ENCODE measurements at regions not wholly inside any gene's neighbourhood (a gene's known extent, or its start where the extent isn't known, plus 50 kb on each side); places are given as distances from the start of the nearest gene placed in this dataset.

DNA sequence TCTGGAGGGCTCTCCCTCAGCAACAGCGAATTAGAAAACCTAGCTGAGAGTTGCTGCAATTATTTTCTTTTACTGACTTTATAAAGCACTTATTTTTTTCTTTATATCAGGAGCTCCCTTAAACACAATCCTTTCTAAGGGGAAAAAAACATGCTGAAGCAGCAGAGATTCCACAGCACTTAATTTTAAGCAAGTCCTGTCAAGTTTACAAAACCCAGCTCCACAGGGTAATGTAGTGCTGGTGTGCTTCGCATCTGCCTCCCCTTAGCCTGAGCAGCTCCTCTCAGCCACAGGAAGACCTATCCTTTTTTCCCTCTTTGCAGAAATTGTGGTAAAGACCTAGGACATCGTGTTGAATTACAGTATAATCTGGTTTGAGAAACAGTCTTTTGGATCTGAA lies 208.1 kb upstream of the SYNDIG1 start:
- DNase-seq (ENCODE audit: low read depth) = no peak

- DNase-seq (ENCODE audit: low read depth) = no peak
Observed at GRCh38 chr20:24257171-24257570, 212.3 kb upstream of the SYNDIG1 start.

- DNase-seq (ENCODE audit: low read depth) = no peak
Observed at GRCh38 chr20:24256307-24256706, 213.1 kb upstream of the SYNDIG1 start.

DNA sequence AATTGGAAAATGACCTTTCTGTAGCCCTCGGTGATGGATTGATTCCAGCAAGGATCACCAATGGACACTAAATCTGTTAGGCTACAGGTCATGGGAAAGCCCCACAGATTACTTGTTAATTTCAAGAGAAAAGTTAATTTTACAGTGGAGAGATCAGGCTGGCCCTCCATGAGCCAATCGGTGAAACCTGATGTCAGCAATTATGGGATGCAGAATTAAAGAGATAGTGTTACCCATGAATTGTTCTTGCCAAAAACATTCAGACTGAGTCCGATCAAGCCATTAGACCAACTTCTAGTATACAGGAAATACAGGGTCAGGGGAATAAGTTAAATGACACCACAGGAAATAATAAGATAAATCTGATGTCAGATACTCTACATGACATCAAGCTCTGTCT lies 214.9 kb upstream of the SYNDIG1 start:
- no peak for DNase-seq (ENCODE audit: low read depth)

GRCh38 chr20:24253321-24253720 lies 216.1 kb upstream of the SYNDIG1 start:
- no peak for DNase-seq (ENCODE audit: low read depth)

DNA sequence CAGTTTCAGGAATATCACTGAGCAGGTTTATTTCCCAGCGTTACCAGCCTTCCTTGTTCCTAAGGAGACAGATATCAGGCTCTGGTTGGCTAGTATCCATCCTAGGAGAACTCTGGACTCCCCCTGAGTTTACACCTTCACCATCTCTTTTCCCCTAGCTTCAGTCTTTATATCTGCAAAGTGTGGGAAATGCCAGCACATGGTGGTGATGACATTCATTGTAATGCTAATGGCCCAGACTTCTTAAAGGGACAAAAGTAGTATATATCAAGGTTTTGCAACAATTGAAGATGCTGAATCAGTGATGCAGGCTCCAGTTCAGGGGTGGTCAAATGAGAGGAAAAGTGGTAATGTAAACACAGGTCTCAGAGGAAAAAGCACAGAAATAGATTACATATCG lies 224.3 kb upstream of the SYNDIG1 start:
- DNase-seq (ENCODE audit: low read depth) = no peak

- no peak for DNase-seq (ENCODE audit: low read depth)
Observed at GRCh38 chr20:24242763-24243162, 226.7 kb upstream of the SYNDIG1 start.

DNA sequence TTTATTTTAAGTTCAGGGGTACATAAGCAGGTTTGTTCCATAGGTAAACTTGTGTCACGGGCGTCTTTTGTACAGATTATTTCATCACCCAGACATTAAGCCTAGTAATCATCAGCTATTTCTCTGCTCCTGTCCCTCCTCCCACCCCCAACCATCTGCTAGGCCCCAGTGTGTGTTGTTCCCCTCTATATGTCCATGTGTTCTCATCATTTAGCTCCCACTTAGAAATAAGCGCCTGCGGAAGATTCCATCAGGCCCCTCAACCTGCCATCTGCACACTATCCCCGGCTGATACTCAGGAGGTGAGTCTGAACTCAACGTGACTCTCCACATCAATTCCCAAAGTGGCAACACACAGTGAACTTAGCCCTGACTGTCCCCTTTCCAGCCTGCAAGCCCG lies 228.0 kb upstream of the SYNDIG1 start:
- no peak for DNase-seq (ENCODE audit: low read depth)

GRCh38 chr20:24236963-24237362 lies 232.5 kb upstream of the SYNDIG1 start:
- DNase-seq (ENCODE audit: low read depth) = no peak

GRCh38 chr20:24236201-24236600 lies 233.2 kb upstream of the SYNDIG1 start:
- no peak for DNase-seq (ENCODE audit: low read depth)

- no peak for DNase-seq (ENCODE audit: low read depth)
Observed at GRCh38 chr20:24235296-24236175, 233.9 kb upstream of the SYNDIG1 start.

- DNase-seq (ENCODE audit: low read depth) = no peak
Observed at GRCh38 chr20:24227600-24227999, 239.0 kb upstream of the GGTLC1 start.

GRCh38 chr20:24212494-24212893 lies 223.9 kb upstream of the GGTLC1 start:
- no peak for DNase-seq (ENCODE audit: low read depth)

- DNase-seq (ENCODE audit: low read depth) = no peak
Observed at GRCh38 chr20:24211972-24212371, 223.4 kb upstream of the GGTLC1 start.

GRCh38 chr20:24210356-24210755 lies 221.8 kb upstream of the GGTLC1 start:
- no peak for DNase-seq (ENCODE audit: low read depth)

DNA sequence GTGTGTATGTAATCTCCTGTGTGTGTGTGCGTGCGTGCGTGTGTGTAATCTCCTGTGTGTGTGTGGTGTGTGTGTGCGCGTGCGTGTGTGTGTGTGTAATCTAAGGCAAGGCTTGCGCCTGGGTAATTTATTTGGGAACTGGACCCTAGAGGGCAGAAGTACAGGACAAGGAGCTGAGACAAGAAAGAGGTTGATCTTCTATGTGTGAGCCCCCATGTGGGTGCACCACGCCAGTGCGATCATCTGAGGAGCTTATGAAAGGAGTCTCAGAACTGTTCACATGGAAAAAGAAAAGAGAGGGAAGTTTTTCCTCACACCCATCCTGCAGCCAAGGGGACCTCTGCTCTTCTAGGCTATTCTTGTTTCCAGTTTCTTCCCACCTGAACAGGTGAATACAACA lies 220.1 kb upstream of the GGTLC1 start:
- no peak for DNase-seq (ENCODE audit: low read depth)

- DNase-seq (ENCODE audit: low read depth) = no peak
Observed at GRCh38 chr20:24207803-24208300, 219.3 kb upstream of the GGTLC1 start.

DNA sequence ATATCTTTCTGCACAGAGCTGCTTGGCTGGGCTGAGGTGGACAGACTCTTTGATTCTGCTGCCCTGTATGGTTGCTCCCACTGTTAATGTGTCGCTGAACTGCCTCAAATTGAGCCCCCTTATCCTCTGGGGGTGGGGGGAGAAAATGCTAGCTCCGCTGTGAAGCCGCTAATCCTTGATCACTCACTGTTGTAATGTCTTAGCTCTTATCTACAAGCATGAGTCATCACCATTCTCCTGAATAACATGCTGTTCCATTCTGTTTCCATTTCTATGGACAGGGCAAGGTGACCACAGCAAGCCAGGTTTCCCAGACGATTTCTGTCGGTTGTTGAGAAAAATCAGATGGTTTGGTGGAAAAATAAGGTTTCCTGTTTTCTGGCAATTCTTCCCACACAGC lies 218.4 kb upstream of the GGTLC1 start:
- DNase-seq (ENCODE audit: low read depth) = no peak

- no peak for DNase-seq (ENCODE audit: low read depth)
Observed at GRCh38 chr20:24203526-24204183, 215.1 kb upstream of the GGTLC1 start.

- DNase-seq (ENCODE audit: low read depth) = no peak
Observed at GRCh38 chr20:24199501-24199900, 210.9 kb upstream of the GGTLC1 start.

- DNase-seq (ENCODE audit: low read depth) = no peak
Observed at GRCh38 chr20:24194143-24194542, 205.6 kb upstream of the GGTLC1 start.

- DNase-seq (ENCODE audit: low read depth) = no peak
Observed at GRCh38 chr20:24190905-24191304, 202.3 kb upstream of the GGTLC1 start.

DNA sequence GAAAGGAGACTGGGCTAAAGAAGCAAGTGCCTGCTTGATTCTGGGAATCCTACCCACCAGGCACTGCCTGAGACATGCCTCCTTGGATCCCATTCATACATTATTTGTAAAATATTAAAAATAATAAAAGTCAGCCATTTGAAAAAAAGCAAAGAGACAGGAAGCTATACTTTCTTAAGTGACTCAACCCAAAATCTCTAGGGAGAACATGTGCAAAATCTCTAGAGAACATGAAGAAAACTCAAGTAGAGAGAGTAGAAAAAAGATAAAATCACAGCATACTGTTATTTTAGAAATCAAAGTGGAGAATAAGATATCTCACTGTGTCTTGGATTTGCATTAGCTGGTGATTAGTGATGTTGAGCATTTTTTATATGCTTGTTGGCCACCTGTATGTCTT lies 197.2 kb upstream of the GGTLC1 start:
- DNase-seq (ENCODE audit: low read depth) = no peak

Data from T-helper 22 cell (primary cell).